T-helper 2 cell treated with Interferon-gamma antibody and Interleukin-4, amounts not matched to agents 5 μg/mL and 100 μg/mL, for 36 hours (primary cell): ENCODE measurements at regions not wholly inside any gene's neighbourhood (a gene's known extent, or its start where the extent isn't known, plus 50 kb on each side); places are given as distances from the start of the nearest gene placed in this dataset.

Experiments used
- DNase-seq: peaks from one replicate; pipeline ENCODE4 v3.0.0; 2021; ENCODE audit warnings: low spot score
- H3K27ac Mint-ChIP-seq: one replicate; pipeline ENCODE4 v1.8.0; 2021; ENCODE audit warnings: mild to moderate bottlenecking, mixed read lengths
- H3K27me3 Mint-ChIP-seq: one replicate; pipeline ENCODE4 v1.8.0; 2021; ENCODE audit warnings: low read depth, mixed read lengths
- H3K36me3 Mint-ChIP-seq: one replicate; pipeline ENCODE4 v1.8.0; 2021; ENCODE audit warnings: low read depth, mixed read lengths
- H3K4me1 Mint-ChIP-seq: one replicate; pipeline ENCODE4 v1.8.0; 2021; ENCODE audit warnings: low read depth, mixed read lengths
- H3K4me3 Mint-ChIP-seq: one replicate; pipeline ENCODE4 v1.8.0; 2022; ENCODE audit warnings: mild to moderate bottlenecking, moderate library complexity, mixed read lengths
- H3K9me3 Mint-ChIP-seq: one replicate; pipeline ENCODE4 v1.8.0; 2021; ENCODE audit warnings: mixed read lengths

GRCh38 chr14:85090681-85091080 lies 439.3 kb upstream of the FLRT2 start:
- no peaks in the 10 kb centered on the region for H3K36me3 Mint-ChIP-seq
- H3K27me3 Mint-ChIP-seq, result no peaks in the 10 kb centered on the region
- DNase-seq, result no peak
- no peaks in the 10 kb centered on the region for H3K4me1 Mint-ChIP-seq
- H3K27ac Mint-ChIP-seq, result no peak overlapping the region
- peaks cover 27% of the 10 kb centered on the region for H3K9me3 Mint-ChIP-seq
- H3K4me3 Mint-ChIP-seq, result no peak overlapping the region

GRCh38 chr14:85093631-85094330 lies 436.2 kb upstream of the FLRT2 start:
- Mint-ChIP-seq H3K36me3 (no peaks in the 10 kb centered on the region), H3K4me1 (no peaks in the 10 kb centered on the region), H3K4me3 (no peak overlapping the region), H3K9me3 (peaks cover 11% of the 10 kb centered on the region), H3K27me3 (no peaks in the 10 kb centered on the region), H3K27ac (no peak overlapping the region)
- DNase-seq, result no peak

DNA sequence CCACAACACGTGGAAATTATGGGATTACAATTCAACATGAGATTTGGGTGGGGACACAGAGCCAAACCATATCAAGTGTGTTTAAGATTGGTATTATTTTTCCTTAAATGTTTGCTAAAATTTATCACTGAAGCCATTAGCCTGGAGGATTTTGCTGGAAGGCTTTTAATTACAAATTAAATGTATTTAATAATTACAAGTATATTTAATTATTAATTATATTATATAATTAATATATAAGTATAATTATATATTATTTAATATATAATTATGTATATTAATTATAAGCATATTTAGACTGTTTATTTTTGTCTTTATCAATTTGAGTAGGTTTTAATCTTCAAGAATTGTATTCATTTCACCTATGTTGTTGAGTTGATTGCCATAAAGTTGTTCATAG lies 427.4 kb upstream of the FLRT2 start:
- H3K9me3 Mint-ChIP-seq, result peaks cover 9% of the 10 kb centered on the region
- no peak overlapping the region for H3K4me3 Mint-ChIP-seq
- H3K27ac Mint-ChIP-seq, result no peak overlapping the region
- H3K27me3 Mint-ChIP-seq, result no peaks in the 10 kb centered on the region
- no peaks in the 10 kb centered on the region for H3K4me1 Mint-ChIP-seq
- no peaks in the 10 kb centered on the region for H3K36me3 Mint-ChIP-seq
- DNase-seq, result no peak

GRCh38 chr14:85106506-85106905 lies 423.4 kb upstream of the FLRT2 start:
- no peaks in the 10 kb centered on the region for H3K27me3 Mint-ChIP-seq
- H3K4me3 Mint-ChIP-seq, result no peak overlapping the region
- no peak overlapping the region for H3K27ac Mint-ChIP-seq
- H3K36me3 Mint-ChIP-seq, result no peaks in the 10 kb centered on the region
- peaks cover 27% of the 10 kb centered on the region for H3K9me3 Mint-ChIP-seq
- no peaks in the 10 kb centered on the region for H3K4me1 Mint-ChIP-seq
- DNase-seq, result no peak

DNA sequence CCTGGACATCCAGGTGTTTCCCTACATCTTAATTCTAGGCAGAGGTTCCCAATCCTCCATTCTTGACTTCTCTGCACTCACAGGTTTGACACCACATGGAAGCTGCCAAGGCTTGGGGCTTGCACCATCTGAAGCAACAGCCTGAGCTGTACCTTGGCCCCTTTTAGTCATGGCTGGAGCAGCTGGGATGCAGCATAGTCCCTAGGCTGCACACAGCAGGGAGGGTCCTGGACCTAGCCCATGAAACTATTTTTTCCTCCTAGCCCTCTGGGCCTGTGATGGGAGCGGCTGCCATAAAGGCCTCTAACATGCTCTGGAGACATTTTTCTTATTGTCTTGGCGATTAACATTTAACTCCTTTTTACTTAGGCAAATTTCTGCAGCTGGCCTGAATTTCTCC lies 417.2 kb upstream of the FLRT2 start:
- no peaks in the 10 kb centered on the region for H3K36me3 Mint-ChIP-seq
- no peak overlapping the region for H3K4me3 Mint-ChIP-seq
- no peak for DNase-seq
- no peaks in the 10 kb centered on the region for H3K27me3 Mint-ChIP-seq
- no peaks in the 10 kb centered on the region for H3K4me1 Mint-ChIP-seq
- peaks cover 50% of the 10 kb centered on the region for H3K9me3 Mint-ChIP-seq
- H3K27ac Mint-ChIP-seq, result no peak overlapping the region

DNA sequence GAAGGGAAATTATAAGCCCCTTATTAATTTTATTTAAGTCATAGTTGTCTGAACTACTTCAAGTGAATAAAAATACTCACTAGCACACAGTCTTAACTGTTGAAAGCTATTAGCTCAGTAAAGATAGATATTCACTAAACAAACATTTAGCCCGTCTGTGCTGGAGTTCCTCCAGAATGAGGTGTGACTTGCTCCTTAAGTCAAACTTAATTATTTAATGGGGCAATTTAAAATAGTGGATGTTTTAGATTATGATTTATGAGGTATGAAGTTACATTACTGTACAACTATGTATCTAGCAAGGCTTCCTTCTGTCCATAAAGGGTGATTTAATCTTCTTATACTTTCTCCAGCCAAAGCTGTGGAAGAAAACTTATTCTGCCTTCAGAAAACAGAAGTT lies 414.0 kb upstream of the FLRT2 start:
- Mint-ChIP-seq H3K27ac (no peak overlapping the region), H3K36me3 (no peaks in the 10 kb centered on the region)

DNA sequence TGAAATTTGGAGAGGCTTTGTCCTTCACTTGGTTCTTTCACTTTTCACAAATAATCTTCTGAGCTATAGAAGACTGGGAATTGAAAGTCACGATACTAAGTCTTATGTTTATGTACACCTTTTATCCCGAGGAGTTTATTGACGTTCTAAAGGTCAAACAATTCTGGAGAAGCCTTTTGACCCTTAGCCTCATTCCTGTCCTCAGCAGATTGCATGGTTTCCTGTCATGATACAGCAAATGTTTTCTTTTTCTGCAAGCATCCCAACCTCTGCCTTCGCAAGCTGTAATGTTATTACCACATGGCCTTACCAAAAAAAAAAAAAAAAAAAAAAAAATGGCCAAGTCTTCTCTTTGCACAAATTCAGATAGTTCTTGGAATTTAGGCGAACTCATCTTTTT lies 411.7 kb upstream of the FLRT2 start:
- no peak for DNase-seq
- H3K4me3 Mint-ChIP-seq, result no peak overlapping the region
- no peaks in the 10 kb centered on the region for H3K36me3 Mint-ChIP-seq
- H3K27me3 Mint-ChIP-seq, result no peaks in the 10 kb centered on the region
- peaks cover 35% of the 10 kb centered on the region for H3K9me3 Mint-ChIP-seq
- no peaks in the 10 kb centered on the region for H3K4me1 Mint-ChIP-seq
- no peak overlapping the region for H3K27ac Mint-ChIP-seq

More for the DNA sequence above, 414.0 kb upstream of the FLRT2 start:
- H3K4me1 Mint-ChIP-seq, result no peaks in the 10 kb centered on the region
- no peak overlapping the region for H3K4me3 Mint-ChIP-seq
- H3K9me3 Mint-ChIP-seq, result peaks cover 51% of the 10 kb centered on the region
- H3K27me3 Mint-ChIP-seq, result no peaks in the 10 kb centered on the region
- no peak for DNase-seq

- Mint-ChIP-seq H3K4me3 (no peak overlapping the region), H3K36me3 (no peaks in the 10 kb centered on the region), H3K4me1 (no peaks in the 10 kb centered on the region), H3K27ac (no peak overlapping the region), H3K27me3 (no peaks in the 10 kb centered on the region), H3K9me3 (peaks cover 34% of the 10 kb centered on the region)
- DNase-seq, result no peak
Measured at GRCh38 chr14:85122690-85123089, 407.3 kb upstream of the FLRT2 start.

GRCh38 chr14:85123755-85124154 lies 406.2 kb upstream of the FLRT2 start:
- DNase-seq, result no peak
- H3K27ac Mint-ChIP-seq, result no peak overlapping the region
- H3K36me3 Mint-ChIP-seq, result no peaks in the 10 kb centered on the region
- H3K9me3 Mint-ChIP-seq, result peaks cover 27% of the 10 kb centered on the region
- no peaks in the 10 kb centered on the region for H3K4me1 Mint-ChIP-seq
- no peak overlapping the region for H3K4me3 Mint-ChIP-seq
- H3K27me3 Mint-ChIP-seq, result no peaks in the 10 kb centered on the region

DNA sequence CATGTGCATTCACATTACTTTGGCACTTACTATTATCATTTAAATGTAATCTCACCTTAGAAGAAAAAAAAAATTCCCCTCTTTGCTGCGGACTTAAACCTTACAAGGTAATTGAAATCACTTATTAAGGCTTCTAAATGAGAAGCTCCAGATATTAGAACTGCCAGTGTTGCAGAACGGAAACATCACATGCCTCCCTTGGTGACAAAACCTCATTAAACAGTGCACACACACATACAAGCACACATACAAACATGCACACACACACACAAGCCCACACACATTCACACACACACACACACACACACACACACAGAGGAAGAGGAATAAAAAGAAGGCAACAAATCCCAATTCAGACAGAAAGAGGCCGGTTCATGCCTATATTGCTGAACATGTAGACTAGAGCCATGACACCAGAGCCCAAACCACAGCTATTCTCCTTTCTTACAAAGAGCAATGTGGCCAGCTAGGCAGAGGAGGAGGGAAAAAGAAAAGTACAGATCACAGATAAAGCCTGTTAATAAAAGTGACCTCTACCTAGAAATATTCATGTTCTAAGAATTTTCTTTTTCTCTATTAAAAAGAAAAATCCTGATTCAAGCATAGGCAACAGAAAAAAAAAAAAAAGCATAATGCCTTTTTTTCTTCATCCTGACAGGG lies 405.2 kb upstream of the FLRT2 start:
- Mint-ChIP-seq H3K4me1 (no peaks in the 10 kb centered on the region), H3K4me3 (no peak overlapping the region), H3K27me3 (no peaks in the 10 kb centered on the region), H3K27ac (no peak overlapping the region), H3K9me3 (peaks cover 19% of the 10 kb centered on the region), H3K36me3 (no peaks in the 10 kb centered on the region)
- no peak for DNase-seq

GRCh38 chr14:85125291-85125670 lies 404.7 kb upstream of the FLRT2 start:
- Mint-ChIP-seq H3K27ac (no peak overlapping the region), H3K4me3 (no peak overlapping the region), H3K4me1 (no peaks in the 10 kb centered on the region), H3K36me3 (no peaks in the 10 kb centered on the region), H3K9me3 (peaks cover 16% of the 10 kb centered on the region), H3K27me3 (no peaks in the 10 kb centered on the region)
- no peak for DNase-seq

DNA sequence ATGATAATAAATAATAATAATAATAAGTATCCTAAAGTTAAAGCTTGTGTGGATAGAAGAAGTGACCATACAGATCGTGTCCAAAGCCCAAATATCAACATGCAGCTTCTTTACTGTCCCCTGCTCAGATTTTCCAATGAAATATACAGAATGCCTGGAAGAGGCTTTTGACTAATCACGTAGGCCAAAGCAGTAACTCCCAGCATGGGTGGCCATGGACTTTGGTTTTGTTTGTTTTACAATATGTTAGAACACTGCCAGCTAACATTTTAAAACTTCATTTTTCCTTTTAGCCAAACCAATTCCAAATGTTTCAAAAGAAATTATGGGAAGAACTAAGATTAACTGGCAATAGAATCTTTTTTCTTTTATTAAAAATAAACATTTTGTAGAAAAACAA lies 400.0 kb upstream of the FLRT2 start:
- no peak for DNase-seq
- Mint-ChIP-seq H3K36me3 (no peaks in the 10 kb centered on the region), H3K4me3 (no peak overlapping the region), H3K27me3 (no peaks in the 10 kb centered on the region), H3K9me3 (peaks cover 27% of the 10 kb centered on the region), H3K4me1 (no peaks in the 10 kb centered on the region), H3K27ac (no peak overlapping the region)

GRCh38 chr14:85131226-85131922 lies 398.6 kb upstream of the FLRT2 start:
- DNase-seq, result no peak
- Mint-ChIP-seq H3K27ac (no peak overlapping the region), H3K27me3 (no peaks in the 10 kb centered on the region), H3K4me1 (no peaks in the 10 kb centered on the region), H3K9me3 (peaks cover 27% of the 10 kb centered on the region), H3K36me3 (no peaks in the 10 kb centered on the region), H3K4me3 (no peak overlapping the region)

GRCh38 chr14:85142982-85143381 lies 387.0 kb upstream of the FLRT2 start:
- H3K27me3 Mint-ChIP-seq, result no peaks in the 10 kb centered on the region
- H3K4me1 Mint-ChIP-seq, result no peaks in the 10 kb centered on the region
- no peak for DNase-seq
- H3K36me3 Mint-ChIP-seq, result no peaks in the 10 kb centered on the region
- peaks cover 15% of the 10 kb centered on the region for H3K9me3 Mint-ChIP-seq
- H3K4me3 Mint-ChIP-seq, result no peak overlapping the region
- H3K27ac Mint-ChIP-seq, result no peak overlapping the region
